HG02763 (cell line): ENCODE measurements at regions not wholly inside any gene's neighbourhood (a gene's known extent, or its start where the extent isn't known, plus 50 kb on each side); places are given as distances from the start of the nearest gene placed in this dataset.
"Not testable (repeated sequence)": the region's sequence is repeated elsewhere in the genome, so short reads cannot be mapped to it uniquely, and the experiment has no call there.

ENCODE experiments used
- ATAC-seq: cut with Tn5 transposase; IDR thresholded peaks from one replicate; pipeline ENCODE4 v1.9.1; 2021; ENCODE audit warnings: mild to moderate bottlenecking, moderate library complexity; ENCODE audit not compliant: unreplicated experiment

DNA sequence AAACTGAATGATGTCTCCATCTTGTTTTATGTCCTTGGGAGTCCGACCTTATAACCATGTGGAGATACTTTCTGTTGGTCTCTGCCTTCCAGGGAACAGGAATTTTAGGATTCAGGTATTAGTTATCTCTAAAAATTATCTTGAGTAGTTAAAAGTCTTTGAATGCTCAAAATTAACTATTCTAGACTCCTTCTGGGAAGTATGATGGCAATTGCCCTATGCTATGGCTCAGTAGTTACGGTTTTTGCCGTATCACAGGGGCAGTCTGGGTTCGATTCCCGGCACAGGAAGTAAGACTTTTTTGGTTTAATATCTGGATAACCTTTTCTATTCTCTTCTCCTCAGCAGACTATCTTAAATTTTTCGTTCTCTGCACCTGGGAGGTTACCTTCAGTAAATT, 708.7 kb upstream of the LRATD1 start:
- no peak for ATAC-seq

DNA sequence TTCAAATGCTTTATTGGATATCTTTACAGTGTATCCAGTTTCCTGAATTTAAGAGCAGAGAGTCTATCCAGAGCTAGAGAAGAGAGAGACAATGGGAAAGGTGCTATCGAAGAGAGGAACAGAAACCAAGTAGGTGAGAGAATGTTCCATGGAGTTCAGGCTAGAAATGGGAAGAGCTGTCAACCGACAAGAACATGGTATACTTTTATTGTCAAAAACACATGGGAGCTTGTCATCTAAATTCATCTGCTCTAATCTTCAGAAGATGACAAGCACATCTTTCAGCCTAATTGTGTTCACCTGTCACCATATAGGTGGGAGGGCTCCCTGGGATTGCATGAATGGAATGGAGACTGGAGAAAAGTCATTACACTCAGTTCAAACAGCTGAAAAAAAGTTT, 690.4 kb upstream of the LRATD1 start:
- no peak for ATAC-seq

DNA sequence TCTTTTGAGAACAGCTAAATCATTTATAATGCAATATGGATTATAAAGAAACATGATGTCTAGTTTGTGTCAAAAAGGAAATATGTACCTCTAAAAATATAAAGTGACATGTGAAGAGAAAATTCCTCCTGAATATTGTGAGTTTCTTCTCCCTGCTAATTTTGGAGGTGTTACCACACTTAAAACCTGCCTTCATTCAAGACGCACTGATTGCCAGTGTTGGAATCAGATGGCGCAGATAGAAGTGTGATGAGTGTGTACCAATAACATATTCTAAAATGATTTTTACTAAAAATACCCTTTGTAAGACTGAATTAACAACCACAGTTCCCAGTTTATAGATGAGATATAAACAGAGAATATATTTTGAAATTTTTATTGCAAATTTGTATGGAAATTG, 681.8 kb upstream of the LRATD1 start:
- no peak for ATAC-seq

DNA sequence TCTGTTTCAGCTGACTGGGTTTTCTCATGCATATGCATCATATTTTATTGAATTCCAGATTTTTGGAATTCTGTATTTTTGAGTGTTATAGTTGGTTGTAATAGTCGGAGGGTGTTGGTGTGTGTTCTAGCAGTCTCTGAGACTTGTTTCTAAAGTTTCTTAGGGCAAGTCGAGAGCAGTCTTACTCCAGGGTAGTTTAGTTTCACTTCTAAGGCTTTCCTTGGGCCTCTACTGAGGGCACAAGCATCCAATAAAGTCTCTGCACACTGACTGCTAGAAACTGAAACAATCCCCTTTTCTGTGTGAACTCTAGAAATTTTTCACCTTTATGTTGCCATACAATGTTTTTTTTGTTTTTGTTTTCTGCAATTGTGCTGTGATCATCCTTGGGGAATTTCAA, 663.7 kb upstream of the LRATD1 start:
- ATAC-seq: no peak

DNA sequence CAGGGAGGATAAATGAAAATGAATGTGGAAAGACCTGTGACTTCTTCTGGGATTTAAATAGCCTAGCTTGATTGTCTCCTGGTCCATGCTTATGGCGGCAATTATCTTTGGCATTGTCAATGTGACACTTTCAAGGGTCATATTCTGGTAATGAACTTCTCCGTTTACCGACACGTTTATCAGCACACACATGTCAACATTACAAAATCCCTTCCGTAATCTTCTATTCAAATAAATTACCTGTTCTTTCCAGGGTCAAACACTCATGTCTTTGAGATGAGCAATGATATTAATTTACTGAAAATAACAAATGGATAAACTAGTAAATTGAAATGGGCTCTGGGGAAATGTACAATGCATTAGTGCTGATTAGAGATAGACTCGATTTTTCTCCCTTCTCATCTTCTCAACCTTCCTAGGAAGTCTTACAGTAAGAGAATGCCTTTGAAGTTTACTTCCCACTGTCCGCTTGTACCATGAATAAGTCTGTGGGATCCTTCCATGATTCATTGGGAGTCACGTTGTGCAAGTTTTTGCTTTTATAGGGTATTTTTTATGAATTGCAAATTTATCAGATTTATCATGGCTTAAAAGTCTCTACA, 646.3 kb upstream of the LRATD1 start:
- no peak for ATAC-seq

DNA sequence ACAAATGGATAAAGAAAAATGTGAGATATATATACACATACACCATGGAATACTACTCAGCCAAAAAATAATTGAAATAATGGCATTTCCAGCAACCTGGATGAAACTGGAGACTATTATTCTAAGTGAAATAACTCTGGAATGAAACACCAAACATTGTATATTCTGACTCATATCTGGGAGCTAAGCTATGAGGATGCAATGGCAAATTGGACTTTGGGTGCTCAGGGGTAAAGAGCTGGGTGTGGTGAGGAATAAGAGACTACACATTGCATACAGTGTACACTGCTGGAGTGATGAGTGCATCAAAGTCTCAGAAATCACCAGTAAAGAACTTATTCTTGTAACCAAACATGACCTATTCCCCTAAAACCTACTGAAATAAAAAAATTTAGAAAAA, 636.0 kb upstream of the LRATD1 start:
- ATAC-seq: no peak

DNA sequence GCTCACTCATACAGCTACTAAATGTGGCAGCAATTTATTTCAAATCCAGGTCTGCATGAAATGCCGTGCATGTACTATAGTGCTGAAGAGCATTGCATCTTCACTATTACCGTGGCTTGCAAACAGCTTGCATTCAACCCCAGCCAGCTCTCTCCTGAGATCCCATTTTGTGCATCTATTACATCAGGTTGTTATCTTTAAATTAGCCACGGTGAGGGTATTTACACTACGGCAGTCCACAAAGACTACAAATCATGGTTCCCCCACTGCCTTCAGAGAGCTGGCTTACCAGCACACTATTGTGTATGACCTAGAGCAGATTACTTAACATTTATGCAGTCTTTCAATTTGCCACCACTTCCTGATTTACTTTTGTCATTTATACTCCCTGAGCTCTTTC, 621.3 kb upstream of the LRATD1 start:
- ATAC-seq: no peak

DNA sequence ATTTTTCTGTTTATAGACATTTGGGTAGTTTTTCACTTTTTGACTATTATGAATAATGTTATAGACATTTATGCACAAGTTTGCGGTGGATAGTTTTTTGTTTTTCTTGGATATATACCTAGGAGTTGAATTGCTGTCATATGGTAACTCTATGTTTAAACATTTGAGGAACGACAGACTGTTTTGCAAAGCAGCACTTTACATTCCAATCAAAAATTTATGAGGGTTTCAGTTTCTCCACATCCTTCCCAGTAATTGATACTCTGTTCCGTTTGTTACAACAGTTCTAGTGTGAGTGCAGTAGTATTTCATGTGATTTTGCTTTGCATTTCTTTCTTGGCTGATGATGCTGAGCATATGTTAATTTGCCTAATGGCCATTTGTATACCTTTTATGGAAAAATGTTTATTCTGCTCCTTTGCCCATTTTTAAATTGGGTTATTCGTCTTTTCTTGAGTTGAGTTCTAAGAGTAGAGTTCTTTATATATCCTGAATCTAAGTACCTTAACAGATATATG, 617.3 kb upstream of the LRATD1 start:
- no peak for ATAC-seq

DNA sequence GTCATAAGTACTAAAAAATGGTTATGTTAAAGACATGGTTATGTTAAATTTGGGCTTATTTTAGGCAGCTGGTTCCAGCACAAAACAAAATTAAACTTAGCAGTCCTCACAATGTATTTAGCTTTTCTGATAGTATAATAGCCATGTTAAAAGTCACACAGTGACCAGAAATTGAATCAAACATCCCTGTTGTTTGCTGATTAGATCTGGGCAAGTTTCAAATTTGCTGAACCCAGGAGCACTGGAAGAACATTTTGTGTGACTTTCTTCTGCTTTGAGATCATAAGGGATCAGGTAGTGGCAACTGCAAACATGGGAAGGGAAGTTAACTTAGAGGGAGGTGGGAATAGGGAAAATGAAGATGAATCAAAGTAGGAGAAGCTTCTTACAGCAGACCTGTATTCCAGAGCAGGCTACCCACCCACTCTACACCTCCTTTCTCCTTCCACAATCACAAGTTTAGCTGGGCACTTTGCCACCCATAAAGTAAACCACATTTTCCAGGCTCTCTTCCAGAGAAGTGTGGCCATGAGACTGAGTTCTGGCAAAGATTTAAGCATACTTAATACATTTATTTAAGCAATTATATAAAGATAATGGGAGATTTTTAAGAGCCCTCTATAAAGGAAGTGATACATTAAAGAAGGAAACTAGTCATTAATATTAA, 616.1 kb upstream of the LRATD1 start:
- ATAC-seq: no peak

DNA sequence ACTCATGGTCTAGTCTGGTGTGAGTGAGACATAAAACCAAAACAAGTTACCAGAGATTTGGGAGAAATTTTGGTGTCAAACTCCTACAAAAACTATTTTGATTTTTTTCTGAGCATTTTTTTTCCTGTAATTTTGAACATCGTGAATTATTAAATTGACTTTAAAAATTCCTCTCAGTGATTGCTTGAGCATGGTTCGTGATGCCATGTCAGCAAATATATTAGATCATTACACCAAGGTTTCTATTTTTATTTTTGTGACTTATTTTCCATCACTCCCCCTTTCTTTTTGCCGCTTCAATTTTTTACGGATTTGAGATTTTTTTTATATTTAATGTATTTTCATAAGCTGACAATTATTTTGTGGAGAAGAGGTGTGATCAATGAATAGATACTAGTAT, 613.9 kb upstream of the LRATD1 start:
- ATAC-seq: no peak

DNA sequence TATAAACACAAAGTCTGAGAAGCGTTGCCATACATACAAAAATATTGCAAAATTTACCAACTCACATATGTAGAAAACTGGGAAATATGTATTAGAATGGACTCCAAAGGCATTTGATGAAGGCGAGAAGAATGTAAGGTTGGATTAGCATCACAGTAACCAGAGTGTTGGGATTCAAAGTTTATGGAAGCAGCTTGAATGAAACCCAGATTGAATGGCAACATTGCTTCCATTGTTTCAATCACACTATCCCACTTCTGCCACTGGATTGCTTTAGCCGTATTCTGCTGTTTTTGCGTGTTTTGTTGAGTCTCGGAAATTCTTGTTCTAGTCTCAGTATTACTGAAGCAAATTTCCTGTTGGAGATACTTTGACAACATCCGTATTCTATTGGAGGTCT, 609.0 kb upstream of the LRATD1 start:
- ATAC-seq: no peak

DNA sequence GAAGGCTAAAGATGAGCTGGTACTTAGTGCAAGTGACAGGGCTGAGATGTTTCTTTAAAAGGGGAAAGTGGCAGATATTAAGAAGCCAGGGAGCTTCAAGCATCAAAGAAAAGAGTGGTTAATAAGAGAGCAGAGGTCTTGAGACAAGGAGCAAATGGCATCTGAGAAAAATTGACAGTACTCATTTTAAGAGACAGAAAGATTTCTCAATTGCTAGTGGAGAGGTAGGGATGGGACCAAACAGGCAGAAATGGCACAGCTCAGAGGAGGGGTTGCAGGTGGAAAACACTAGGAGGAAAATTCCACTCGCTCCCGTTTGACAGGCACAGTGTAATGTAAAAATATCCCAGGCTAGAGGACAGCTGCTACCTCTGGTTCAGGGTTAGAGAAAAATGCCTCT, 593.4 kb upstream of the LRATD1 start:
- ATAC-seq: no peak

DNA sequence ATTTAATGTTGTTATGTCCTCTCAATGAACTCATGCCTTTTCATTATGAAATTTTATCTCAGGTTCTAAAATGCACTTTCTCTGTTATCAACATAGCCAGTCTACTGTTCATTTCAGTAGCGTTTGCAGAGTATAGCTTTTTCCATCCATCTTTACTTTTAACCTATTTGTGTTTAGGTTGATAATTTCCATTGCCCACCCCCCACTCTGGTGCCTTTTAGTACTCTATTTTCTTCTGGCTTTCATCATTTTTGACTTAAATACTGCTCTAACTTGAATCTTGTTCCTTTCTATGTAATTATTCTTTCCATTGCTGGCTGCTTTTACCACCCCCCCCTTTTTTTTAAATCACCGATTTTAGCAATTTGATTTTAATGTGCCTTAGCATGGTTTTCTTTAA, 585.0 kb upstream of the LRATD1 start:
- ATAC-seq: no peak

DNA sequence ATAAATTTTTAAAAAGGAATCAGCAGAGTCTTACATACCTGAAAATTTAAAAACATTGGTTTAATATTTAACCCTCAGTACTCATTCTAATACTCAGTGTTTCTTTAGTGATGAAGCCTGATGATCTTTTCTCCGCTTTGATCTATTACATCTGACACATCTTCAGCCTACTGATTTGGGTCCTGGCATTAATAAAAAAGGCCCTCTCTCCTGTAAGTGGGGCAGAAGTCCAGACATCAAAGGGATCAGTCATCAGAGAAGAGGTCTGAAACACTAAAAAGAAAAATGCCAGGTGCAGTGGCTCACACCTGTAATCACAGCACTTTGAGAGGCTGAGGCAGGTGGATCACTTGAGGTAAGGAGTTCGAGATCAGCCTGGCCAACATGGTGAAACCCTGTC, 581.1 kb upstream of the LRATD1 start:
- no peak for ATAC-seq

DNA sequence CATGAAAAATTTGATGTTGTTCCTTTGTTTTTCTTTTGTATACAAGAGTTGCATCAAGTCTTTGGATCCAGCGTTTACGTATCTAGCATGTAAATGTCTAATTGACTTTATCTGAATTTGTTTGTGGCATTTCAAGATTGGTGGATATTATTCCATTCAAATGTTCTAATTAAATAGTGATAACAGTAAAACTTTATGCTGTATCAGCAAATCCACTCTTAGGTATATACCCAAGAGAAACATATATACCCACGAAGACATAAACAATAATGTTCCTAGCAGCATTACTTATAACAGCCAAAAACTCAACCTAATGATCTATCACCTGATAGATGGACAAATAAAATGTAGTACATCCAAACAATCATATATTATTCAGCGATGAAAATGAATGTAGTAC, 579.4 kb upstream of the LRATD1 start:
- ATAC-seq: no peak

DNA sequence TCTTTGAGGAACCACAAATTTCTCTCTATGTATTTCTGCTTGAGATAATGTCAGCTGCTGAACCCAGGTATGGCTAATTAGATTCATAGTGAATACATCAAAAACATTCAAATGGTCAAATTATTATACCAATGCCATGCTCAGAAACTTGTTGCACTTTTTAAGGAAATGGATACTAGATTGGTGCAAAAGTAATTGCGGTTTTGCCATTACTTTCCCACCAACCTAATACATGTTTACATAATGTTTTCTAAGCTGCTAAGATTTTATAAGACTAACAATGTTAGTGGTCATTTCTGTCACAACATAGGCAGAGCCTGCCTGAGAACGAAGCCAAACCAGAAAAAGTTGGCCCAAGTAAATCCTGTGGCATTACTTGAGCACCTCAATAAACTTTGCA, 568.2 kb upstream of the LRATD1 start:
- no peak for ATAC-seq

DNA sequence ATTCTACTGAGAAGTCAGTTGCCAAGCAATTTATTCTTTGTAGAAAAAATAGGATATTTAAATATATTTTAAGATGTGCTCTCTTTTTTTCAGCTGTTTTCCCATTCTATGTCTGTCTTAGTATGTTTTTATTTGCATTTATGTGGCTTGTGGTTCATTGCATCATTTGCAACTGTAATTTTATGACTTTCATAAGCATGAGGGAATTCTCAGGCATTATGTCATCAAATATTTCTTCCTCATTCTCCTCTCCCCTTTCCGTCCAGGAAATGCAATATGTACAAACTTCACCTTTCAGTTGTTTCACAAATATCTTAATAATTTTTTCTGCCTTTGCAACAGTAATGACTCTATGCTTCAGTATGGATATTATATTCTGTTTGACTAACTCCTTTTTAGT, 560.2 kb upstream of the LRATD1 start:
- ATAC-seq: no peak

DNA sequence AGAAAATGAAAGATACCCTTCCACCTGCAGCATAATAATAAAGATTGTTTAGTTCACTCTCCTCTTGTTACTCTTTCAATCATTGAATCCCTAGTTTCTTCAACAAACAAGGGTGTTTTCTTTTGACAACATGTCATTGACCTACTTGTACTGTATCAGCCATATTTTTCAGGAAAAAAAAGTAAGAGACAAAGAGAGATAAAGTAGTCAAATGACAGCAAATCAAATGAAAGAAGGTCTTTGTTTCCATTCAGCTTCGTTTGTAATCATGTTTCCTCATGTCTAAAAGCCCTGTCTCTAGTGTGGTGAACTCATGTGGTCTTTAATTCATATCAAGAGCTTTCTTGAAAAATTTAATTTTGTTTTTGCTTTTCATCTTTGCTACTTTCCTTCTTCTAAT, 557.8 kb upstream of the LRATD1 start:
- ATAC-seq: no peak

DNA sequence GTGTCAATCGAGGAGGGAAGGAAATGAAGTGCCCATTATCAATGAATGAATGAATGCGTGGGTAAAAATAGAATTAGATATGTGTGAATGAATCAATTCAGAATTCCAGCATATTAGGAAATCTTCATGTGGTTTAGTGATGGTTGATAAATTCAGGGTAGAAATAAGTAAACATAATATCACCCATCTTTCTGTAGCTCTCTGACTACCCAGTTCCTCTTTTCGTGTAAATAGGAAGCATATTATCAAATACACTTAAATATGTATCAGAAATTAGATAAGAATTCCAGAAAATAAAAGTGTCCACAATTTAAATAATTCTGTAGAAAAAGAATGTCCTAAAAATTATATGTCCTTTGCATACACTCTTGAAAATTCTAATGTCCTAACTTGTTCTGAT, 552.9 kb upstream of the LRATD1 start:
- no peak for ATAC-seq

DNA sequence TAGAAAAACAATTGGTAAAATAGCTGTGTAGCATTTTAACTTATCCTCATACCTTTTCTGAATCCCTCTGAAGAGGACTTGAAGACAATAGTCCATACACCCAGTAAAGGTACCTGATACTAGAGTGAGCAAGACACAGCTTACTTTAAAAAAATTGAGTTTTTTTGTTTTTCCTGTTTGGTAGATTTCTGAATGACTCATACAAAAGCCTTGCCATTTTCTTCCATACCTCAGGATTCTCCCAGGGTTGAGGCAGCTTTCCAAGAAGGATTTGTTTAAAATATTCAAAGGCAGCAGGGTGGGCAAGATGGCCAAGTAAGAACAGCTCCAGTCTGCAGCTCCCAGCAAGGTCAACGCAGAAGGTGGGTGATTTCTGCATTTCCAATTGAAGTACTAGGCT, 551.0 kb upstream of the LRATD1 start:
- no peak for ATAC-seq

DNA sequence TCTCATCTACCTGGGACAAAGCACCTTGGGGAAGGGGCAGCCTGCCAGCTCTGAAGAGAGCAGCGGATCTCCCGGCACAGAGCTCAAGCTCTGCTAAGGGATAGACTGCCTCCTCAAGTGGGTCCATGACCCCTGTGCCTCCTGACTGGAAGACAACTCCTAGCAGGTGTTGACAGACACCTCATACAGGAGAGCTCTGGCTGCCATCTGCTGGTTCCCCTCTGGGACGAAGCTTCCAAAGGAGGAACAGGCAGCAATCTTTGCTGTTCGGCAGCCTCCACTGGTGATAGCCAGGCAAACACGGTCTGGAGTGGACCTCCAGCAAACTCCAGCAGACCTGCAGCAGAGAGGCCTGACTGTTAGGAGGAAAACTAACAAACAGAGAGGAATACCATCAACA, 549.9 kb upstream of the LRATD1 start:
- ATAC-seq: no peak

DNA sequence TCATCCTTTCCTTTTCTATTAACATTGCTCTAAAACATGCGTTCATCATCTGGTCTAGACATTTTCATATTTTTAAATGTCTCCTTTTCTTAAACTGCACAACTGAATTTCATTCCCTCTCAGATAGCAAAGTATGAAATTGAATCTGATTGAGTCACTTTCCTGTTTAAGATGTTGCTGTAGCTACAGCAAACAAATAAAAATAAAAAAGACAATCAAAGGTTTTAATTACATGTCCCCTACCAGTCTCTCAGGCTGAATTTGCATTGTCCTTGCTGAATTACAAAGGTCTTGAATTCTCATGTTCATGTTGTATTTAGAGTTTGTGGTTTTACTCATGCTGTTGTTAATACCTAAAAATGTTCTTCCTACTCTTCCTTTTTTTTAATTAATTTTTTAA, 537.9 kb upstream of the LRATD1 start:
- ATAC-seq: no peak

DNA sequence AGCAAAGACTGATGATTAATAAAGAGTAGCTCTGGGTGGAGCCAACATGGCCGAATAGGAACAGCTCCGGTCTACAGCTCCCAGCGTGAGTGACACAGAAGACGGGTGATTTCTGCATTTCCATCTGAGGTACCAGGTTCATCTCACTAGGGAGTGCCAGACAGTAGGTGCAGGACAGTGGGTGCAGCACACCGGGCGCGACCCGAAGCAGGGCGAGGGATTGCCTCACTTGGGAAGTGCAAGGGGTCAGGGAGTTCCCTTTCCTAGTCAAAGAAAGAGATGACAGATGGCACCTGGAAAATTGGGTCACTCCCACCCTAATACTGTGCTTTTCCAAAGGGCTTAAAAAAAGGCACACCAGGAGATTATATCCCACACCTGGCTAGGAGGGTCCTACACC, 533.4 kb upstream of the LRATD1 start:
- ATAC-seq: not testable (repeated sequence)
